HG03196 (cell line): ENCODE measurements at regions not wholly inside any gene's neighbourhood (a gene's known extent, or its start where the extent isn't known, plus 50 kb on each side); places are given as distances from the start of the nearest gene placed in this dataset.

Experiments
- ATAC-seq: cut with Tn5 transposase; IDR thresholded peaks from one replicate; pipeline ENCODE4 v1.9.1; 2021; ENCODE audit not compliant: unreplicated experiment

GRCh38 chr9:21561502-21561901 is 79.4 kb upstream of the IFNE start:
- no peak for ATAC-seq

DNA sequence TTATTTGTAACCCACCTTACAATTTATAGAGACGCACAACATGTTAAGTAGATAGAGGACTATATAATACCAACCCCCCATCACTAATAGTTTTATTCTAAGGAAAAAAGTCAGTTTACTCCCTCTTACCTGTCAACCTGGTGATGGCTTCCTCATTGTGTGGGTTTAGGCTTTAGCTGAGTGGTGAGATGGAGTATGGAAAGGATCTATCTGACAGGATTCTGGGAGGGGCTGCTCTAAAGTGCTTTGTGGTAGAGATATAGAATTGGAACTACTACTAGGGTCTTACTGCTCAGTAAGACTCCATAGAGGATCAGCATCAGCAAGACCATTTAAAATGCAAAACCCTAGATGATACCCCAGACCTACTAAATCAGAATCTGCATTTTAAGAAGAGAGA is 82.1 kb upstream of the IFNE start:
- ATAC-seq = no peak

- ATAC-seq = no peak
Measured at GRCh38 chr9:21565155-21565554, 83.0 kb upstream of the IFNE start.

- ATAC-seq = no peak
Measured at GRCh38 chr9:21567926-21568325, 85.8 kb upstream of the IFNE start.

DNA sequence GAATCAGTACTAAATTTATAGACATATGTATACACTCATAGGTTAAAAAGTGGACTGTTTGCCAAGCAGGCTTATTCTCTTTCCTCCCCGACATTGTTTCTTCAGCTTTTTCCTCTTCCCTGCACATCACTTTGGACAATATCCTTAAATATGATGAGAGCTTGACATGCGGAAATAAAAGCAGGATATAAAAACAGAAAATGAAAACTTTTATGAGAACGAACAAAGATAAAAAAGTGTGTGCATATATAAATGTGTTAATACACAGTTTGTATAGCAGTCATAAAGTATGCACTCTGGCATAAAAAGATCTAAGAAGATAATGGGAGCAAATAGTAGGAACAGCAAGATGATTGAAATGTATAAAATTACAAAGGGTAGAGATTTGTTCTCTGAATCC is 86.4 kb upstream of the IFNE start:
- ATAC-seq = no peak

DNA sequence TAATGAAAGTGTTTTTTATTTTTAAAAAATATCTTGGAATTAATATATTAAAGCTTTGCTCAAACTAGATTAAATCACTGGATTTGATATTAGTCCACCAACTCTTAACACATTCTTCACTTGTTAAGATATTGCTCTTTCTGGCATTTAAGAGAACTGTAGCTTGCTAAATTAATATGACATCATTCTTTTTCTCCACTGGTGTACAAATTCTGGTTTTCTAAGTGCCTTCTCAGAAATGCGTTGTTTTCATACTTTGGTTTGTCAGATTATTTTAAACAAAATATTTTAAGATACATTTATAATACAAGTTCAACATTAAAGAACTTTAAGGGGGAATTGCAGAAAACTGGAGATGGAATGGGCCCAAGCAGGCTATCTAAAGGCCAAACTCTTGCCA is 87.6 kb upstream of the IFNE start:
- ATAC-seq = no peak

DNA sequence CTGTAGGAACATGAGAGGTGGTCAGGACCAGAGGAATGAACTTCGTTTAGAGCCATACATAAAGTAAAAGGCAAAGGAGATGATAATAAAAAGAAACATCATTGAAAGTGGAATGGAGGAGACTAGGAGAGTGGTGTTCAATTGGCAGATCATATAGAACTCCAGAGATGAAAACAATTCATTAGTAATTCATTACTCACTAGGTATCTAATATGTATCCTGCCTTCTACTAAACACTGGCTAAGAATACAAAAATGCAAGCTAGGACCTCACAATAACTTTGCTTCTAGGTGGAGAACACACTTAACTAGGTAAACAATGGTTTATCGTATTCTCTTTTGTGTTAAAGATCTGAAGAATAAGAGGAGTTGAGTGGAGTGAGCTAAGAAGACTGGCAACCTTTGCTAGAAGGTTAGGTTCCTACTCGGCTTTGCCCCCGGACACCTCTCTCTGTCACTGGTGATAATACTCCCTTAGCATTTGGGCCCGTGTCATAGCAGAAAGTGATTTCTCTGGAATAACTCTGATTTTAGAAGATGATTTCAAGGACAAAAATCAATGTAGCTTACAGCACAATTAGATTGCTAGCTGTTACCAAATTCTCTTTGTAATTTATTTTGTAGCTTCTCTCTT is 88.6 kb upstream of the IFNE start:
- ATAC-seq = no peak

DNA sequence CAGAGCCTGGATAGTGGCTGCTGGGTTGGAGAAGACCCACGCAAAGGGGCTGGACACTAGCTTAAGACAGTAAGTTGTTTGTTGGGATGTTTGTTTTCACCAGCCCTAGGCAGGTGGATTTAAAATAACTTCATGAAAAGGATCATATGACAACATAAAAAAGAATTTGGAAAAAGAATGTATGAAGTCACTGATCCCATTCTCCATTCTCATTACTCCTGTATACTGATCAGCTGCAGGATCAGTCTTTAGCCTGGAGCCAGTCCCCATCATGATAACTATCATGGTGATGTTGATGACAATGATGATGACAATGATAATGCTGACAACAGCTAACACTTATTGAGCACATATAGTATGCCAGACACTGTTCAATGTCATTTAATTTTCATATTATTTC is 92.1 kb upstream of the IFNE start:
- no peak for ATAC-seq

GRCh38 chr9:21576331-21577189 is 94.4 kb upstream of the IFNE start:
- ATAC-seq = peak; percentile 60

- ATAC-seq = no peak
Measured at GRCh38 chr9:21579247-21579671, 97.1 kb upstream of the IFNE start.

DNA sequence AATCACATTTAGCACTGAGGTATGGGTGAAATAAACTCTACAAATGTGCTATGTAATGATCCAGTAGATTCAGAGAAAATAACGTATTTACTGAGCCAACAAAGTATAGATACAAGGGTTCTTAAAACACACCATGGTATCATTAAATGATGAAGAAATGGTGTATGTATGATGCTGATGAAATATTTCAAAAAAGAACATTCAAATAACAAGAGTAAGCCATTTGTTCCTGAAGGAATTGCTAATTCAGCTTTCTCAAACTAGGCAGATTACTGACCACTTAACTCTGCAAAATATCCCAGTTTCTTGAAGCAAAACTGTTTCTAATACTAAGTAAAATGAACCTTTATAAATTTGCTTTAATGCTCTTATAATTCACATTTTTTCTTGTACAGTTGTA is 97.6 kb upstream of the IFNE start:
- ATAC-seq = no peak

GRCh38 chr9:21580636-21581378 is 98.7 kb upstream of the IFNE start:
- no peak for ATAC-seq

DNA sequence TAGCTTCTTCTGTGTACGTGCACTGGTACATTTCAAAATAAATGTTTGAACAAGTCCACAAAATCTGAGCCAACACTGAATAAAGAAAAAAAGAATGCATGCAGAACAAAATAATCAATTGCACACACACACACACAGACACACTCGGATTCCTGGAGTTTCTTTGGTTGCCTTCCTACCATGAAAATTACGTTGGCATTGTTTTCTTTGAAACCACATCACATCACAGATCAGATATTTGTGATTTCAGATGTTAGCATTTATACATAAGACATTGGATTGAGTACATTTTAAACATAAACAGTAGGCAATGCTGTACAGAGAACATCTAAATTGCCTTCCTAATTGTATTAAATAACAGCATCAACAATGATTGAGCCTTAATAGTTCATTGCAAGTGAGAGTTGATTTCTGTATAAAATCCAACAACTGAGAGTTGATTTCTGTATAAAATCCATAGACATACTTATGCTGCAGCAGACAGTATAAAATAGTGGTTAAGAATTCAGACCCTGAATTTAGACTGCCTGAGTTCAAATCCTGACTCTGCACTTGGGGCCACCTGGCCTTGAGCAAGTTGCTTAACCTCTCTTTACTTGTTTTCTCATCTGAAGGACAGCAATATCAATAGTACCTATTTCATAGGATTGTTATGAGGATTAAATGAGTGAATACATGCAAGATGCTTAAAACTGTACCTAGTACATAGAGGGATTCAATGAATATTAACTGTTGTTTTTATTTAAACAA is 101.7 kb upstream of the IFNE start:
- ATAC-seq = no peak

DNA sequence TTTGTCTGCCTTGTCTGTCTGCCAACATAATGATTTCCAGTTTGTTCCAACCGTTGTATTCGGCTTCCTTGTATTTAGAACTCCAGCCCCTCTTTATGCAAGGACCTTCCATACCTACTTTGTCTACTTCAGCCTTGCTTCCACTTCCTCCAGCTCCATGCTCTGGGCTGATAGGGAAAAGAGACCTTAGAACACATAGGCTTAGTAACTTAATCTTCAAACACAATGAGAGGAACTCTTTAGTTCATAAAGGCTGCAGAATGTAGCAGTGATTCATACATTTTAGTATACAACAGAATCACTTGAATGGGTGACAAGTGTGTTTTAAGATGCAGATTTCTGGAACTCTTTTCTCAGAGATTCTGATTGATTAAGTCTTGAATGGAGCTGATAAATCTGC is 102.8 kb upstream of the IFNE start:
- ATAC-seq = no peak

DNA sequence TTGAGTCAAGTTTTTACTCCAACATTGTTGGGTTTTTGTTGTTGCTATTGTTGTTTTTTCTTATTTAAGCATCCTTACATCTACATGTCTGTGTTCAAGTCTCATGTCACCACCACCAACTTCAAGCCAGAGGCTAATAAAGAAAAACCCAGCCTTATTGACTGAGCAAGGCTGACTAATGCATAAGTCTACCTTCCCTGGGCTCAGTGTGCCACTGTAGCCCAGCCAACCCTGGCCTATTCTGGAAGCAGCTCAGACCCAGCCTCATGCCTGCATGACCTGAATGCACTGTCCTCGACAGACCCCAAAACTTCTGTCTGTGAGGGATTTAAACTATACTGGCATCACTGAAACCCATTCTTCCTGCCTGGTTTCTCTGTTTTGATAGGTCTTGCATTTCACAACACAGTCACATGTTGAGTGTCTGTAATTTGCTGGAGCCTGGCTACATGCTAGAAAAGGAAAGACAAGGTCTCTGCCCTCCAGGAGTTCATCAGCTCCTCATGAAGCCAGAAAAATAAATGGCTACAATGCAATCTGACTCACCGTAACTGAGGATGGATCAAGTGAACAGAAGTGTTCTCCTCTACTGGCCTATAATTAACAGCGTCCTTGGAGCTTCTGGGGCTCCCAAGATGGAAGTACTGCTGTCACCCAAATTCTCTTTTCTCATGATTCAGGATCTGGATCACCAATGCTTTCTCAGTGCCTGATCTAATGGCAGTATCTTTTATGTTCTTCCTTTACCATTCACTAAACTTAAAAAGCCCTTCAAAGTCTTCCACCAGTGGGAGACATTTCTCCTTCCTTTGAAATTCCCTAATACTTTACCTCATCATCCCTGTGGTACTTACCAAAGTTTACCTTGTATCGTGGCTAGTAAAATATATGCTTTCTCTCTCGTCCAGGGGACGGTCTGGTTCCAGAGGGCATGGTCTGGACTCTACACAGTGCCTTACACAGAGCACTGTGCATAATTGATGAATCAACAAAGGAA is 103.9 kb upstream of the IFNE start:
- ATAC-seq = no peak

DNA sequence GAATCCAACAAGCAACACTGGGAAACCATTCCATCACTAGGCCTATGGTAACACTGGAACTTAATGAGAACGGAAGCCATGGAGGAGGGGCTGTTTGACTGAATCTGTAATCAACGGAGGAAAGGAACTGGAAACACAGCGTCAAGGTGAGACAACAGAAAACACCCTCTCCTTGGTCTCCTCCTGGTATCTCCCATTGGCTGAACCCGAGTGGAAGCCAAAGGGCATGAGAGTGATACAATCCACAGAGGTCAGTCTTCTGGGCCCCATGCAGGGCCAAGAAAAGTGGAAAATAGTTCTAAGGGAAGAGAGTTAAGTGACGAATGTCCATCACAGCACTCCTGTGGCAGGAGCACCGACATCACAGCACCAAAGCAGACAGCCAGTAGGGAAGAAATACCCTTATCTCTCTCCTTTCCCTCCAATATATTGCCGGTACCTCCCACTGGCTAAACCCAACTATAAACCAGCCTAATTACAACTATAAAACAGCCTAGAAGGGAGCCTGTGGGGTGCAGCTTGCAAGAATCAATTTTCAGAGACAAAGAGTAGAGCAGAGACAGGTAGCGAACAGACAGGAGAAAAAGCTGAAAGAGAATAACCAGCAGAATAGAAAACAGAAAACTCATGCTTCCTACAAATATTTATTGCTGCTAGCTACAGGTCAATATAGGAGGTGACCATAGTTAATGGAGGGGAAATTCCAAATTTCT is 107.4 kb upstream of the IFNE start:
- no peak for ATAC-seq

DNA sequence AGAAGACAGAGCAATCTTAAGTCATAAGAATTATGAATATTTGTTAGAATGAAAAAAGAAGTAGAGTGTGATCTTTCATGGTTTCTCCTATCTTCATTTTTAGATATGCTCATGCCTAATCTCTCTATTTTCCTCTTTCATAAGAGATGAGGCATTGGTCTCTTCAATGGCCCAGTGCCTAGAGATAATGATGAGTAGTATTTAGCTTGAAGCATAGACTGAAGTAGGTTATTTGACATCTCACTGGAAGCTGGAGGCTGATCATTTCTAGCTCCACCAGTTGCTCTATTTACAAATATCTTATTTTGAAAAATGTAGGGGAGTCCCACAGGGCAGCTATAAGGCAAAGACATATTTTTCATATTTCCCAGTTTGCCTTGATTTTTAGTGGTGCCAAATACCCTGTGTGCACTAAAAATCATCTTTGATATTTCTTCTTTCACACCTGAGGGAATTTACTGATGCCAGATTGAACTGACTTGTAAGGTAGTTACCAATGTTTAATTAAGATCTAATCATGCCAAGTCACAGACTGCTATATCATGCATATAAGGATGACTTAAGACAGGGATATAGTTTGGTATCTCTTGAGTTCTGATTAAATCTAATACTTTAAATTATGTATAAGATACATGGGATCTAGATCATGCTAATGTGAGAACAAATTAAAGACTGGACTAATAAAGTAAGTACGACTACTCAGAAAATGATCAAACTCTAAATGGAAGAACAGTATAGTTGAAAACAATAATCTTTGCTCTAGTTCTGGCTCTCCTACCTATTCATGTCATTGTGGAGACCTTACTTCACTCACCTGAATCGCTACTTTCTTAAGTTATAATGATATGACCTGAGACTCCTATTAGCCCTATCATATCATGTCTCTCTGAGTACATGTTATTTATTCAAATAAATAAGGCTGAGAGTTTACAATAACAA is 108.2 kb upstream of the IFNE start:
- ATAC-seq = no peak
